ENCODE measurements at regions not wholly inside any gene's neighbourhood (a gene's known extent, or its start where the extent isn't known, plus 50 kb on each side); places are given as distances from the start of the nearest gene placed in this dataset.

GRCh38 chr20:11379257-11380011 is 538.3 kb upstream of the BTBD3 start (continued):
- TF ChIP-seq E2F6 (IDR thresholded peaks at IDR 0.05) (no peak), JUND (IDR thresholded peaks at IDR 0.05; ENCODE audit: low read length) (no peak), SP4 (IDR thresholded peaks at IDR 0.05; ENCODE audit: low read length) (no peak), NANOG (IDR thresholded peaks at IDR 0.05; ENCODE audit: insufficient read depth, low read depth, low read length, poor library complexity, severe bottlenecking) (peak; percentile 92), CTCF (IDR thresholded peaks at IDR 0.05; ENCODE audit: control extremely low read depth in 1 of 3, insufficient read depth in 1 of 3, low read depth in 1 of 3, low read length in 3 of 3) (no peak), EGR1 (IDR thresholded peaks at IDR 0.05; ENCODE audit: borderline replicate concordance, low read depth, low read length) (peak; percentile 27; the same call in 1 of the 2 replicates), RXRA (IDR thresholded peaks at IDR 0.05; ENCODE audit: insufficient read depth, low read depth, low read length) (0 out of 2 replicates have a peak, but pooled peaks have one; percentile 36), EZH2 (IDR thresholded peaks at IDR 0.05; ENCODE audit: low read depth, low read length, severe bottlenecking) (no peak), SAP30 (IDR thresholded peaks at IDR 0.05; ENCODE audit: insufficient read depth, insufficient replicate concordance, low read length) (no peak), ASH2L (IDR thresholded peaks at IDR 0.05; ENCODE audit: low read length) (peak; percentile 98), TBP (IDR thresholded peaks at IDR 0.05; ENCODE audit: low read depth, low read length) (no peak), MAX (IDR thresholded peaks at IDR 0.05) (peak; percentile 51; the same call in 1 of the 2 replicates), PHF8 (conservative IDR thresholded peaks at IDR 0.05; ENCODE audit: low read depth, low read length) (no peak), TCF12 (IDR thresholded peaks at IDR 0.05; ENCODE audit: low read depth, low read length) (peak; percentile 67; the same call in 1 of the 2 replicates), SIN3A (conservative IDR thresholded peaks at IDR 0.05 in 1 of 2, IDR thresholded peaks at IDR 0.05 in 1 of 2; ENCODE audit: low read depth in 1 of 2, low read length in 2 of 2) (no peak), CBX5 (IDR thresholded peaks at IDR 0.05; ENCODE audit: low read depth, low read length) (no peak), CREB1 (IDR thresholded peaks at IDR 0.05) (no peak), POU5F1 (IDR thresholded peaks at IDR 0.05; ENCODE audit: low read depth, low read length) (no peak), SRF (IDR thresholded peaks at IDR 0.05; ENCODE audit: low read depth, low read length) (no peak), GABPA (IDR thresholded peaks at IDR 0.05; ENCODE audit: borderline replicate concordance, insufficient read depth, low read length) (no peak), TEAD4 (IDR thresholded peaks at IDR 0.05; ENCODE audit: low read depth, low read length) (0 out of 2 replicates have a peak, but pooled peaks have one; percentile 46)

All from H1 (cell line).